ENCODE measurements at regions not wholly inside any gene's neighbourhood (a gene's known extent, or its start where the extent isn't known, plus 50 kb on each side); places are given as distances from the start of the nearest gene placed in this dataset.

DNA sequence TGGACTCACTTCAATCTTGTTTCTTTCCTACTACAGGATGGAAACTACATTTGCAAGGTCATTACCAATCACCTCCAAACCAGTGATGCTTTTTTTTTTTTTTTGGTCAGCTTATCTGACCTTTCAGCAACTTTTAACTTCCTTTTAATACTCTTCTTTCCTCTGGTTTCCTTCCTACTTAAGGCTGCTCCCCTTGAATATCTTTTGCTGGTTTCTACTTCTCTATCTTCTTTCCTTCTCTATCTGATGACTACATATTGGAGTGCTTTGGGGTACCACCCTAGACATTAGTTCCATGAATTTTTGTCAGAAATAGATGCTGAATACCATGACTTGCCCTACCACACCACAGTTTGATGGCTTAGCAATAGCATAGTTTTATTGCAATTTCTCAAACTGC, 197.7 kb upstream of the DDHD1 start:
- H3K4me1 ChIP-seq (ENCODE audit: control insufficient read depth in 2 of 3, insufficient read depth in 2 of 3, low read depth in 1 of 3, low read length in 3 of 3) = no peaks in the 10 kb centered on the region
- no peak for DNase-seq
- no peaks in the 10 kb centered on the region for H3K36me3 ChIP-seq (ENCODE audit: control insufficient read depth in 2 of 3, insufficient read depth in 3 of 3, low read length in 3 of 3)
- no peak overlapping the region for H3K4me3 ChIP-seq (ENCODE audit: low read length in 3 of 3)
- H3K9ac ChIP-seq (ENCODE audit: low read length in 3 of 3) = no peak overlapping the region
- H3K27me3 ChIP-seq (ENCODE audit: control insufficient read depth, insufficient read depth, low read length) = no peaks in the 10 kb centered on the region
- FAIRE-seq = no peak
- no peak overlapping the region for H3K27ac ChIP-seq (ENCODE audit: low read depth in 2 of 2, low read length in 2 of 2)
- intact Hi-C loops (cut with DNase I) = no loop called here
- TF ChIP-seq, protein P1, sequence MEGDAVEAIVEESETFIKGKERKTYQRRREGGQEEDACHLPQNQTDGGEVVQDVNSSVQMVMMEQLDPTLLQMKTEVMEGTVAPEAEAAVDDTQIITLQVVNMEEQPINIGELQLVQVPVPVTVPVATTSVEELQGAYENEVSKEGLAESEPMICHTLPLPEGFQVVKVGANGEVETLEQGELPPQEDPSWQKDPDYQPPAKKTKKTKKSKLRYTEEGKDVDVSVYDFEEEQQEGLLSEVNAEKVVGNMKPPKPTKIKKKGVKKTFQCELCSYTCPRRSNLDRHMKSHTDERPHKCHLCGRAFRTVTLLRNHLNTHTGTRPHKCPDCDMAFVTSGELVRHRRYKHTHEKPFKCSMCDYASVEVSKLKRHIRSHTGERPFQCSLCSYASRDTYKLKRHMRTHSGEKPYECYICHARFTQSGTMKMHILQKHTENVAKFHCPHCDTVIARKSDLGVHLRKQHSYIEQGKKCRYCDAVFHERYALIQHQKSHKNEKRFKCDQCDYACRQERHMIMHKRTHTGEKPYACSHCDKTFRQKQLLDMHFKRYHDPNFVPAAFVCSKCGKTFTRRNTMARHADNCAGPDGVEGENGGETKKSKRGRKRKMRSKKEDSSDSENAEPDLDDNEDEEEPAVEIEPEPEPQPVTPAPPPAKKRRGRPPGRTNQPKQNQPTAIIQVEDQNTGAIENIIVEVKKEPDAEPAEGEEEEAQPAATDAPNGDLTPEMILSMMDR (IDR thresholded peaks at IDR 0.05; ENCODE audit: borderline replicate concordance, extremely low read depth, insufficient read depth) = no peak
- no peaks in the 10 kb centered on the region for H3K9me3 ChIP-seq (ENCODE audit: control insufficient read depth in 2 of 3, insufficient read depth in 1 of 3, low read length in 3 of 3)

DNA sequence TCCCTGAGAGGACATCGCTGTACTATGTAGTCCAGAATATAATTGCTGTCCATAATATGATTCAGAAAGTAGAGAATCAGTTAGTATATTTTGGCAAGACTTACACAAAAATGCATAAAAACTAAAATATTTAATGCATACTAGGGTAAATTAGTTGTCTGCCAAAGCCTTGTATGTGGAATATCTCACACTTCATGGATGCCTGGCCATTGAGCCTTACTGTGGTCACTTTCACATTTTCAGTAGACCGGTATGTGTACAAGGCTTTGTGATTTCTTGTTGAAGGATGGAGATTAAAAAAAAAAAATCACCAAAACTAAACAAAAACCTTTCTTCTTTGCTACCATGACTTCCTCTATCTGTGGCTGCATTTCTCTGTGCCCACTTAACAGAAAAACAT, 197.3 kb upstream of the DDHD1 start:
- no peak overlapping the region for H3K4me3 ChIP-seq (ENCODE audit: low read length in 3 of 3)
- no peaks in the 10 kb centered on the region for H3K27me3 ChIP-seq (ENCODE audit: control insufficient read depth, insufficient read depth, low read length)
- TF ChIP-seq, protein P1 (IDR thresholded peaks at IDR 0.05; ENCODE audit: borderline replicate concordance, extremely low read depth, insufficient read depth) = no peak
- no peak for DNase-seq
- no peak overlapping the region for H3K27ac ChIP-seq (ENCODE audit: low read depth in 2 of 2, low read length in 2 of 2)
- no peaks in the 10 kb centered on the region for H3K36me3 ChIP-seq (ENCODE audit: control insufficient read depth in 2 of 3, insufficient read depth in 3 of 3, low read length in 3 of 3)
- no peaks in the 10 kb centered on the region for H3K9me3 ChIP-seq (ENCODE audit: control insufficient read depth in 2 of 3, insufficient read depth in 1 of 3, low read length in 3 of 3)
- no peak overlapping the region for H3K9ac ChIP-seq (ENCODE audit: low read length in 3 of 3)
- intact Hi-C loops (cut with DNase I) = no loop called here
- no peaks in the 10 kb centered on the region for H3K4me1 ChIP-seq (ENCODE audit: control insufficient read depth in 2 of 3, insufficient read depth in 2 of 3, low read depth in 1 of 3, low read length in 3 of 3)
- no peak for FAIRE-seq

DNA sequence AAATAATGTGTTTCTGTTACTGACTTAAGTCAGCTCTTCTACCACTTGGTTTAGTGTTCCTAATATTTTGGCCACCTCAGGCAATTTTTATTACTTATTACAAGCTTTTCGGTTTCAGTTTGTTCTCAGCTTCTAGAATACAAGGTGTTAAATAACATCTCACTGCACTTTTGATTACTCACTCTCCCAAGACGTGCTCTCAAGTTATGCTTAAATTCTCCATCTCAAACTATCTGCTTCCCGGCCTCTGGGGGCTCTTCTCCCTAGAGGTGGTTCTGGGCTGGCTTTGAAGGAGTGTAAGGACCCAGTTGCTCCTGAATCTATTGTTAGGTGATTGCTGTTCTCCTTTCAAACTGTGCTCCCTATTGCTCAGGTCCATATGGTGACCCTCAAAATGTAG, 193.9 kb upstream of the DDHD1 start:
- H3K36me3 ChIP-seq (ENCODE audit: control insufficient read depth in 2 of 3, insufficient read depth in 3 of 3, low read length in 3 of 3) = no peaks in the 10 kb centered on the region
- H3K4me1 ChIP-seq (ENCODE audit: control insufficient read depth in 2 of 3, insufficient read depth in 2 of 3, low read depth in 1 of 3, low read length in 3 of 3) = no peaks in the 10 kb centered on the region
- TF ChIP-seq, protein P1 (IDR thresholded peaks at IDR 0.05; ENCODE audit: borderline replicate concordance, extremely low read depth, insufficient read depth) = no peak
- intact Hi-C loops (cut with DNase I) = no loop called here
- DNase-seq (no peak), FAIRE-seq (no peak)
- no peaks in the 10 kb centered on the region for H3K9me3 ChIP-seq (ENCODE audit: control insufficient read depth in 2 of 3, insufficient read depth in 1 of 3, low read length in 3 of 3)
- H3K4me3 ChIP-seq (ENCODE audit: low read length in 3 of 3) = no peak overlapping the region
- H3K9ac ChIP-seq (ENCODE audit: low read length in 3 of 3) = no peak overlapping the region
- no peak overlapping the region for H3K27ac ChIP-seq (ENCODE audit: low read depth in 2 of 2, low read length in 2 of 2)
- no peaks in the 10 kb centered on the region for H3K27me3 ChIP-seq (ENCODE audit: control insufficient read depth, insufficient read depth, low read length)

DNA sequence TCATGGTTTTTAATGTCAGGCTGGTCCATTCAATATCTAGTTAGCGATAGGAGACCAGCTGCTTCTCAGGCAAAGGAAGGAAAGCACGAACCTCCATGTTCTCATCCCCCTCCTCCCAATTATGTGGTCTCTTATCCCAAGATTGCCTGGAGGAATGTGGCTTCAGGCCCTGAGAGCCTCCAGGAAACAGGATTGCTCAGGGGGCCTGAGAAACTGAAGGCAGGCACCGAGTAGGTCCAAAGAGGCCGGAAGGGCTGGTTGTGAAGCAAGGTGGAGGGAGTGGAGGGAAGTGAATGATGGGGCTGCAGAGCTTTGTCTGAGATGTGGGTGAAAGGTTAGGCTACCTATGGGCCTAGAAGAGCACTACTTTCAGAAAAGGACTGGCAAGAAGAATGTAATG, 188.2 kb upstream of the DDHD1 start:
- intact Hi-C loops (cut with DNase I) = no loop called here
- H3K4me3 ChIP-seq (ENCODE audit: low read length in 3 of 3) = no peak overlapping the region
- TF ChIP-seq, protein P1 (IDR thresholded peaks at IDR 0.05; ENCODE audit: borderline replicate concordance, extremely low read depth, insufficient read depth) = no peak
- no peaks in the 10 kb centered on the region for H3K9me3 ChIP-seq (ENCODE audit: control insufficient read depth in 2 of 3, insufficient read depth in 1 of 3, low read length in 3 of 3)
- no peak overlapping the region for H3K9ac ChIP-seq (ENCODE audit: low read length in 3 of 3)
- no peaks in the 10 kb centered on the region for H3K27me3 ChIP-seq (ENCODE audit: control insufficient read depth, insufficient read depth, low read length)
- no peak overlapping the region for H3K27ac ChIP-seq (ENCODE audit: low read depth in 2 of 2, low read length in 2 of 2)
- no peaks in the 10 kb centered on the region for H3K4me1 ChIP-seq (ENCODE audit: control insufficient read depth in 2 of 3, insufficient read depth in 2 of 3, low read depth in 1 of 3, low read length in 3 of 3)
- DNase-seq (no peak), FAIRE-seq (no peak)
- H3K36me3 ChIP-seq (ENCODE audit: control insufficient read depth in 2 of 3, insufficient read depth in 3 of 3, low read length in 3 of 3) = no peaks in the 10 kb centered on the region
